ENCODE measurements at regions not wholly inside any gene's neighbourhood (a gene's known extent, or its start where the extent isn't known, plus 50 kb on each side); places are given as distances from the start of the nearest gene placed in this dataset.
"Not testable (repeated sequence)": the region's sequence is repeated elsewhere in the genome, so short reads cannot be mapped to it uniquely, and the experiment has no call there.

GRCh38 chr2:142562900-142563299 lies 314.6 kb upstream of the KYNU start:
- DNase-seq = no peak

- DNase-seq = no peak
Observed at GRCh38 chr2:142561656-142562055, 315.8 kb upstream of the KYNU start.

DNA sequence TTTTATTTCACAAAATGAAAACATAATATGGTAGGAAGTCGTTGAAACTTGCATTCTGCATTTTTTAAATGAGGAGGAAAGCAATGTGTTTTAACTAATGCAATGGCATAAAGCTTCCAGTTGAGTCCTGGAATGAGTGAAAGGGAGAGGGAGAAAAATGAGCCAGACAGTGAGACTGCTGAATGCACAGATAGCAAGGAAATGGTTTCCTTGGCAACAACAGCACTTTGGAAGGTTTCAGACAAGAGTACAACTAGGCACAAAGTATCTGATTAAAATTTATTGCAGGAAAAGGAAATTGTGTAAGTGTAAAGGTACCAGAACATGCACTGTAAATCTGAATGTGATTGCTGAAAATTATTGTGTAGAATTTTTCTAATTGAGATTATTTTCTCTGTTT lies 320.1 kb upstream of the KYNU start:
- no peak for DNase-seq

- DNase-seq = not testable (repeated sequence)
Observed at GRCh38 chr2:142545999-142546398, 331.5 kb upstream of the KYNU start.

GRCh38 chr2:142545036-142545435 lies 332.4 kb upstream of the KYNU start:
- peak; percentile 52 for DNase-seq

GRCh38 chr2:142544173-142544572 lies 333.3 kb upstream of the KYNU start:
- DNase-seq = no peak

DNA sequence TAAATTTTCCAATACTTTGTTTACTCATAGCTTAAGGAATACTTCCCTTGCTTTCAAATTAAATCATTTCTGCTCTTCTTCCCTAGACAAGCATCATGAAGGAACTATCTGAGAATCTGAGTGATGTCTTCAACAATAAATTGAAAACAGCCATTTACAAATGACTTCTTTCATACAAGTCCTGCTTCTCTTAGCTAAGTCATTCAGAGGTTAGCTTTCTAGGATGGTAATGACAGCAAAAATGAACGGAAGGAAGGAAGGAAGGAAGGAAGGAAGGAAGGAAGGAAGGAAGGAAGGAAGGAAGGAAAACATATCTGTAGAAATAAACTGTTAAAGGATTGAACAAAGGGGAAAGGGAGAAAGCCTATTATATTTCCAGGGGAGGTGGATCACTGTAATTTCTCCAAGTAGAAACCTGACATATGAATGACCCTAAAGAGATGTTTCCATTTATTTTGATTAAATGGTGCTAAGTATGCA lies 335.0 kb upstream of the KYNU start:
- no peak for DNase-seq

GRCh38 chr2:142536966-142537365 lies 340.5 kb upstream of the KYNU start:
- DNase-seq = no peak

DNA sequence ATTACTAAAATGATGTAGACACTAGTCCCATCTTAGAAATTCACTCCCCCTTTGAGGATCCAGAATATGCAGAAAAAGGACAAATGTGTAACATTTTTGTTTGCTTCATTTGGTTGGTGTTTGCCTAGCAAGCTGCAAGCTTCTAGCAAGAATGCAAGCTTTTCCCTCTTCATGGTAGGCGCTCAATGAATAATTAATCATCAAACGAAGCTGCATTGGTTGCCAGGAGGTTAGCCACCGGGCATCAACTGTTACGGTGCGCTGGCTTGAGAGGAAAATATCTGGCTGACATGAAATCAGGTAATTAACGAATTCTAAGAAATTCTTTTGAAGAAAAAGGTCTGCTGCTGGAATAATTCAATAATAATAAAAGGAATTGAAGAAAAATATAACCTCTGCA lies 341.0 kb upstream of the KYNU start:
- no peak for DNase-seq

GRCh38 chr2:142535311-142535710 lies 342.2 kb upstream of the KYNU start:
- no peak for DNase-seq

GRCh38 chr2:142533177-142533576 lies 344.3 kb upstream of the KYNU start:
- DNase-seq = no peak

- no peak for DNase-seq
Observed at GRCh38 chr2:142531377-142531776, 346.1 kb upstream of the KYNU start.

DNA sequence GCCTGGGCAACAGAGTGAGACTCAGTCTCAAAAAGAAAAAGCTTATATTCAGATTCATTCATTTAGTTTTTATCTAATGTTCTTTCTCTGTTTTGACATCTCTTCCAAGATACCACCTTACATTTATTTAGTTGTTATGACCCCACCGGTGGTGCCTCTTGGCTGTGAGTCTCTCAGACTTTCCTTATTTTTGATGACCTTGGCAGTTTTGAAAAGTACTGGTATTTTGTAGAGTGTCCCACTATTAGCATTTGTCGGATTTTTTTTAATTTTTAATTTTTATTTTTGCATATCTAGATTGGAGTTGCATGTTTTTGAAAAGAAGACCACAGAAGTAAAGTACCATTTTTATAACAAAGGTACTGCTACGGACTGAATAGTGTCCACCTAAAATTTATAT lies 351.7 kb upstream of the KYNU start:
- no peak for DNase-seq

DNA sequence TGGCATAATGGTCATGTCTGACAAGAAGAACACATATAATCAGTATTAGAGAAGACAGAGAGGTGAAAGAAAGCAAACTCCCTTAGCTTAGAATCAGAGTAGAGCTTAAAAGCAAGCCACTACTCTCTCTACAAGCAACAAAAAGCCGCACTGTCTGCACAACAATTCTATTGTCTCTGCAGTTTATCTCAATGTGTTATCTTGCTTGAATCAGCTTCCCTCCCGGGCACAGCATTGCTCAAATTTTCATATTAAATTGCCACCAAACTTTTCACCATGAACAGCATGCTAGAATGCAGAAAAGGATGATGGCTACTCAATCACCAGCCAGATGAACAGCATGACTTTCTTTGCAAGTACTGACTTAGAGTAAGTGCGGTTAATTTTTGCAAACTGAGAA lies 356.0 kb upstream of the KYNU start:
- no peak for DNase-seq

- DNase-seq = no peak
Observed at GRCh38 chr2:142515493-142515892, 362.0 kb upstream of the KYNU start.

- DNase-seq = no peak
Observed at GRCh38 chr2:142509401-142509800, 368.1 kb upstream of the KYNU start.

GRCh38 chr2:142504754-142505153 lies 372.7 kb upstream of the KYNU start:
- DNase-seq = no peak

DNA sequence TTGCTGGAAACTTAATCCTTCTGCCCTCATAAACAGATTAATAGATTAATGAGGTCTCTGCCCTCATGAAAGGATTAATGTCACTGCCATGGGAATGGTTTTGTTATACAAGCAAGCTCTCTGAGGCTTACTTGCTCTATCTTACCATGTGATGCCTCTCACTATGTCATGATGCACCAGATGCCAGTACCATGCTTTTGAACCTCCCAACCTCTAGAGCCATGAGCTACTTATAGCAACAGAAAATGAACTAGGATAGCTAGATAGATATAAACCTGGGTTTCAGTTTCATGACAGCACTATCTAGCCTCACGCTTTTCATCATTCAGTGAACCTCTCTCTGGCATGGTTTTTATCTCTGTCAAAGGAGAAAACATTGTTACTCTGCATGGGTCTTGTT lies 371.6 kb upstream of the LRP1B start:
- no peak for DNase-seq

- no peak for DNase-seq
Observed at GRCh38 chr2:142495141-142495540, 364.3 kb upstream of the LRP1B start.

DNA sequence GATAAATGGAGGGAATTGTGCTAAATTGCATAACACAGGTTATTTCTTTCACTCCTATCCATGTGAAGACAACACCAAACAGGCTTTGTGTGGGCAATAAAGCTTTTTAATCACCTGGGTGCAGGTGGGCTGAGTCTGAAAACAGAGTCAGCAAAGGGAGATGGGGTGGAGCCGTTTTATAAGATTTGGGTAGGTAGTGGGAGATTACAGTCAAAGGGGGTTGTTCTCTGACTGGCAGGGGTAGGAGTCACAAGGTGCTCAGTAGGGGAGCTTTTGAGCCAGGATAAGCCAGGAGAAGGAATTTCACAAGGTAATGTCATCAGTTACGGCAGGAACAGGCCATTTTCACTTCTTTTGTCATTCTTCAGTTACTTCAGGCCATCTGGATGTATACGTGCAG lies 358.8 kb upstream of the LRP1B start:
- DNase-seq = not testable (repeated sequence)

- no peak for DNase-seq
Observed at GRCh38 chr2:142484111-142484510, 353.3 kb upstream of the LRP1B start.

GRCh38 chr2:142483653-142484052 lies 352.8 kb upstream of the LRP1B start:
- DNase-seq = no peak

- no peak for DNase-seq
Observed at GRCh38 chr2:142478206-142478605, 347.4 kb upstream of the LRP1B start.

GRCh38 chr2:142472382-142472781 lies 341.6 kb upstream of the LRP1B start:
- no peak for DNase-seq

- no peak for DNase-seq
Observed at GRCh38 chr2:142467321-142467720, 336.5 kb upstream of the LRP1B start.

GRCh38 chr2:142463047-142463446 lies 332.2 kb upstream of the LRP1B start:
- no peak for DNase-seq

Data from right forelimb (tissue), 1 donor.